T47D (cell line): ENCODE measurements at regions not wholly inside any gene's neighbourhood (a gene's known extent, or its start where the extent isn't known, plus 50 kb on each side); places are given as distances from the start of the nearest gene placed in this dataset.
"Not testable (repeated sequence)": the region's sequence is repeated elsewhere in the genome, so short reads cannot be mapped to it uniquely, and the experiment has no call there.

Source experiments
- DNase-seq, 2 experiments: peaks; one replicate each; pipeline versions ENCODE4 v3.0.0 to v3.0.0-alpha.2; 2011 to 2012; ENCODE audit warnings: low read depth in 1 of 2, low spot score in 1 of 2
- JUND ChIP-seq: IDR thresholded peaks from 2 replicates; pipeline ENCODE4 v1.6.1; 2012; ENCODE audit warnings: low read depth
- in situ Hi-C: cut with HindIII; loops from 2 replicates; pipeline ENCODE4 v1.10.0; 2016; ENCODE audit warnings: low sequenced_read_pairs, low pct_unique_long_range_greater_than_20kb

DNA sequence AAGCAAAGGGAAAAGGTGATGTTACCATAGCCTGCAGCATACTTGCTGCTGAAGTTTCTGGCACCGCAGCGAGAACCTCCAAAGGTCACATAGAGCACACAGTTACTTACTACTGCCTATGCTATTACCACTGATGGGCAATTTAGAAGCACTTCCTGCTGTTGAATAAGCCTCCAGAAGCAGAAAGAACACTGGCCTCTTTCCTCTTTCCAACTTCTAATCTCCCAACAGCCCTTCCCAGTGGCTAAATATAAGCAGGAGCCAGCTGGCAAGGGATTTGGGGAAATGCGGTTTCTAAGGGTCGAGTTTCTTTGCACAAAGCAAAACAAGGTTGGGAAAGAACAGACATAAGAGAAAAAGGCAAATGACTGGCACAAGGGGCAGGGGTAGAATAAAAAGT, 669.2 kb upstream of the ACO1 start:
- peak in 1 of 2 experiments; percentile 8 for DNase-seq
- in situ Hi-C loops, result no loop called here
- no peak for TF ChIP-seq JUND

- DNase-seq, result no peak
- no peak for TF ChIP-seq JUND
- in situ Hi-C loops, result no loop called here
These were observed 665.2 kb upstream of the ACO1 start for GRCh38 chr9:31719262-31719661.

DNA sequence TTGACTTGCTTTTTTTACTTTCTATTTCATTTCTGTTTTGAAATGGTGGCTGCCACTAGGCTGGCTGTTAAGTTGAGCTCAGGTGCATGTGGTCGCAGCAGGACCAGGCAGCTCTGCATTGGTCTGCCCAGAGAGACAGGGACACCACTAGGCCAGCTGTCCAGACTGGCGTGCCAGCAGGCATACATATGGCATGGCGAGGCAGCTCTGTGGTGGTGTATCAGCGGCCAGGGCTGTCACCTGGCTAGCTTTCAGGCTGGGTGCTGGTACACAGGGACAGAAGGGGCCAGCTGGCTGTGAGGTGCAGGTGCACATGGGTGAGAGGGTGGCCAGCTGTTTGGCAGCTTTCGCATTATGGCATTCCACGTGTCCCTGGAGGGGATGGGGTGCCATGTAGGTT, 654.0 kb upstream of the ACO1 start:
- DNase-seq, result no peak
- in situ Hi-C loops, result no loop called here
- TF ChIP-seq JUND, result no peak

GRCh38 chr9:31733166-31733565, 651.3 kb upstream of the ACO1 start:
- no peak for DNase-seq
- no peak for TF ChIP-seq JUND
- in situ Hi-C loops, result no loop called here

DNA sequence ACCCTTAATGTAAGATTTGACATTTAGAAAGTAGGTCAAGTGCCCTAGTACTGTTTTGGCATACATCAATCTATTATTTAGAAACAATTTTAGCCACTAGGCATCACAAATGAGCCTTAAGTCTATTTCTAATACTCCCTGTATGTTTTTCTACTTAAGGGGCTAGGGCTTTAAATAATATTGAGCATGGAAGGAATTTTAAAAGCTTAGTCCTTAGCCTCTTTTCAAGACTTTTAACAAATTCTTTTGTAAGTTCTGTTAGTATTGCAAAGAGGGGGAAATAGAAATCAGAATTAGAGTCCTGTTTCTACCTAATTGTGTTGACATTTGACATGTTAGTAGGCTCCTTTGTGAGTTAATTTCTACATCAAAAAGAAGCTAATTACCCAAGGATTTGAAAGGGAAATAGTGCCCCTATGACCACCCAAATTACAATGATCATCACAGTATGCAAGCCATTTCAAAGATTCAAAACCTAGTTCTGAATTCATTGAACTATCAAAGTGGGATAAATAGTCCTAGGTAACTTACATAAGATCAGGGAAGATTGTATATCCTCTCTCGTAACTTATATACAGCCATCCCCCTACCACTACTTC, 647.8 kb upstream of the ACO1 start:
- no peak for TF ChIP-seq JUND
- in situ Hi-C loops, result no loop called here
- DNase-seq, result no peak

GRCh38 chr9:31740705-31741104, 643.7 kb upstream of the ACO1 start:
- in situ Hi-C loops, result no loop called here
- DNase-seq, result no peak
- TF ChIP-seq JUND, result no peak

DNA sequence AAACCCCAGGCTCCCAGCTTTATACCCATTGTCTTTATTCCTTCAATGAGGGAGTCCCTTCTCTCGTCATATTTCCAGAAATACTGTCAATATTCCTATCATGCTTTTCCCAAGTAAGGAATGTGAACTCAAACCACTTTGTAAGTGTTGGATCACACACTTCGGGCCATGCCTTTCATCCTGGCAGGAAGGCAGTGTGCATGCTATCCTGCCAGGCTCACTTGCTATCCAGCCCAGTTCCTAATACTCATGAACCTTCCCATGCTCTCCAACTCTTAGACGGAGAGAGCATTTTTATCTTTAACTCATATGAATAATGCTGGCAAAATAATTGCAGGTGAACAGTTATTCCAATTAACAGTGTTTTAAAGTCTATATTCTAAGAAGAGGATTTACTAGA, 639.9 kb upstream of the ACO1 start:
- TF ChIP-seq JUND, result no peak
- in situ Hi-C loops, result no loop called here
- DNase-seq, result no peak

DNA sequence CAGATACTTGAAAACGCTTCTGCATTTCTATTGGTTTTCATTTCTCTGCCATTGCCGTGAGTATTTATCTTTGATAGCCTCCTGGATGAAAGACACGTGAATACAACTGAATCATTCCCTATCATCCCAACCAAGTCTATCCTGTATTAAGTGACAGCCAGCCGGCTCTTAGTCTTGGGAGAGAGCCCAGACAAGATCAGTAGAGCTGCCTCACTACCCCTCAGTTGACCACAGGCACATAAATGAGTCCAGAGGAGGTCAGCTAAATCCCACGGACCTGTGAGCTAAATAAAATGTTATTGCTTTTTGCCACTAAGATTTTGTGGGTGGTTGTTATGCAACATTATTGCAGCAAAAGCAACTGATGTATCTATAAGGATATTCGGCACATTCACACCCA, 639.0 kb upstream of the ACO1 start:
- no peak for TF ChIP-seq JUND
- in situ Hi-C loops, result no loop called here
- DNase-seq, result no peak

DNA sequence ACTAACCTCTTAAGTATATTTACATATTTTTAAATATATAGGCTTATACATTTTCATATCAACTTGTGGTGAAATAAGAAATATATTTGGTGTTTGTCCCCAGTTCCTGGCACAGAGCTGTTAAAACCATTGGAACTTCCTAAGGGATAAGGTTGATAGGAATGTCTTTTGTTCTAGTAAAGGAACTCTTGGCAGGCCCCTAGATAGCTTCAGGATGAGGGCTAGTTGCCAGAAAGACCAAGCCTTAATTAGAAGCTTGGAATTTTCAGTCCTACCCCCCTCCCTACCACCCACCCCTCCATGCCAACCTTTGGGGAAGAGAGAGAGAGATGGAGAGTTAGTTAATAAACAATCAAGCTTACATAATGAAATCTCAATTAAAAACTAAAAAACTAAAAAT, 638.6 kb upstream of the ACO1 start:
- in situ Hi-C loops, result no loop called here
- no peak for TF ChIP-seq JUND
- no peak for DNase-seq

DNA sequence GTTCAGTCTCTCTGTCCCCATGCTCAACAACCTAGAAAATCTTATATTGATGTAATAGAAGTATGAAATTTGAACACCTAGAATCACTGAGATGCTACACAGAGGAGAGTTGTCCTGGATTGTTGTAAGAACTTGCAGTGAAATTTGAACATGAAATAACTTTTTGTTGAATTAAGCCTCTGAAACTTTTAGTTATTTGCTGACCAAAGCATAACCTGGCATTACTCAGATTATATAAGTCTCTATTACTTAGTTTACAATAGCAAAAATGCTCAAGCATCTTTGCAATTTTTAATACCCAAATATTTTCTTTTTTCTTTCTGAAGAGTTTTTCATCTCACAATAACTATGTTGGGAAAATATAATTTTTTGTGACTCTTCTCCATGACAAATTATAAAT, 630.7 kb upstream of the ACO1 start:
- DNase-seq, result no peak
- in situ Hi-C loops, result no loop called here
- TF ChIP-seq JUND, result no peak

GRCh38 chr9:31759703-31760102, 624.7 kb upstream of the ACO1 start:
- in situ Hi-C loops, result no loop called here
- no peak for DNase-seq
- no peak for TF ChIP-seq JUND

DNA sequence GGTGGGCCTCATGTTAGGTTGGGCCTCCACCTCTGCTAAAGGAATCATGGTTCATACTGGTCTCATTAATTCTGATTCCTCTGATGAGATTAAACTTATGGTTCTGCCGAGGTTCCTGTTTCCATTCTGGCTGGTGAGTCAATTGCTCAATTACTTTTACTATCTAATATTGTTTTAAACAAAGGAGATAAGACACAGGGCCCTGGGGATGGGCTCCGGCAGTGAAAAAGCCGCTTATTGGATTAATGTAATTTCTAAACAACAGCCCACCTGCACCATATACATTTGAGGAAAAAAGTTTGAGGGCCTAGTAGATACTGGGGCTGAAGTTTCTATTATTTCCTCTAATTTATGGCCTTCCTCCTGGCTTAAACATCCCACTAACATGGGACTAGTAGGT, 610.4 kb upstream of the ACO1 start:
- DNase-seq, in situ Hi-C loops: not testable (repeated sequence)

DNA sequence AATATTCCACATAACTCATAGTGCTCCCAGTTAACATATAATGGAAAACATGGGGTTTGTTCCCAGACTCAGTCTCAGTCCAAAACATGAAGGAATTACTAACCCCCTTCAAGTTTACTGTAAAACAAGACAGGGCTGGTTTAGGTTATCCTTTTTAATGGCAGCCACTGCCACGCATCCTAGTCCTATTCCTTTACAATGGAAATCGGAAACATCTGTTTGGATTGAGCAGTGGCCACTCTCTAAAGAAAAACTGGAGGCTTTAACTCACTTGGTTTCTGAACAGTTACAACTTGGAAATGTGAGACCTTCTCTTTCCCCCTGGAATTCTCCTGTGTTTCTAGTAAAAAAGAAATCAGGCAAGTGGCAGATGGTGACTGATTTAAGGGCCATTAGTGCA, 609.9 kb upstream of the ACO1 start:
- in situ Hi-C loops, result no loop called here
- TF ChIP-seq JUND, result no peak
- DNase-seq, result no peak

DNA sequence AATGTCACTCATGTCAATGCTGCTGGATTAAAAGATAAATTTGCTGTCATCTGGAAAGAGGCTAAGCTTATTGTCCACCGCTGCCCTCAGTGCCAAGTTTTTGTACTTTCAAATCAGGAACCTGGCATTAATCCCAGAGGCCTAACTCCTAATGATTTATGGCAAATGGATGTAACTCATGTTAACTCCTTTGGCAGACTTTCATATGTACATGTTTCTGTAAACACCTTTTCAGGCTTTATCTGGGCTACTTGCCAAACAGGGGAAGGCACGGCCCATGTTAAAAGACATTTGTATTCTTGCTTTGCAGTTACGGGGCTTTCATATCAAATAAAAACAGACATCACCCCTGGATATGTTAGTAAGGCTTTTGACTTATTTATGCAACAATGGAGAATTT, 608.0 kb upstream of the ACO1 start:
- in situ Hi-C loops, result no loop called here
- DNase-seq, result peak in 1 of 2 experiments; percentile 2
- TF ChIP-seq JUND, result no peak
